A673 (cell line): ENCODE measurements at regions not wholly inside any gene's neighbourhood (a gene's known extent, or its start where the extent isn't known, plus 50 kb on each side); places are given as distances from the start of the nearest gene placed in this dataset.

Experiments
- BruUV-seq: library from RNA; stranded (reverse); fragments of 400-500 nt; replicated peaks from 2 replicates; lab custom pipeline; 2021; lab: Mats Ljungman, UMichigan
- CTCF ChIA-PET: fragments of 300-600 bp; sonication (Branson Sonifier 250); formaldehyde crosslinking; loops from one replicate; lab custom pipeline; 2022; ENCODE audit warnings: antibody characterized with exemption; lab: Charles Lee
- POLR2A ChIA-PET: fragments of 300-600 bp; sonication (Branson Sonifier 250); formaldehyde crosslinking; loops from one replicate; lab custom pipeline; 2022; ENCODE audit warnings: antibody characterized with exemption; ENCODE audit not compliant: low non-redundant PET; lab: Charles Lee
- DNase-seq: peaks from one replicate; pipeline ENCODE4 v3.0.0-alpha.2; 2015; ENCODE audit warnings: low spot score
- H3K27ac ChIP-seq: fragments of 200-600 bp; sonication (generic); 2 replicates; pipeline ENCODE4 v1.5.1; 2016; ENCODE audit warnings: mixed run types, low read depth, mild to moderate bottlenecking, mixed read lengths, antibody characterized with exemption, low read length; ENCODE audit not compliant: poor library complexity, severe bottlenecking
- H3K27me3 ChIP-seq: fragments of 200-600 bp; sonication (generic); replicated peaks from 2 replicates; pipeline ENCODE4 v1.6.1; 2017; ENCODE audit warnings: mixed run types, low read depth, mild to moderate bottlenecking, mixed read lengths, antibody characterized with exemption, low read length; ENCODE audit not compliant: insufficient read depth, poor library complexity
- H3K36me3 ChIP-seq: fragments of 200-600 bp; sonication (generic); 2 replicates; pipeline ENCODE4 v1.6.1; 2016; ENCODE audit warnings: mixed run types, mild to moderate bottlenecking, mixed read lengths, antibody characterized with exemption, low read length; ENCODE audit not compliant: insufficient read depth, poor library complexity, severe bottlenecking
- H3K4me1 ChIP-seq: fragments of 200-600 bp; sonication (generic); 2 replicates; pipeline ENCODE4 v1.6.1; 2017; ENCODE audit warnings: mixed run types, mild to moderate bottlenecking, mixed read lengths, antibody characterized with exemption, low read length; ENCODE audit not compliant: insufficient read depth, poor library complexity, severe bottlenecking
- H3K4me3 ChIP-seq: fragments of 200-600 bp; sonication (generic); 2 replicates; pipeline ENCODE4 v1.5.1; 2016; ENCODE audit warnings: low read depth, mixed run types, mild to moderate bottlenecking, mixed read lengths, low read length; ENCODE audit not compliant: poor library complexity, severe bottlenecking
- H3K9me3 ChIP-seq: fragments of 200-600 bp; sonication (generic); 2 replicates; pipeline ENCODE4 v1.6.1; 2016; ENCODE audit warnings: mixed run types, low read depth, mild to moderate bottlenecking, mixed read lengths, antibody characterized with exemption, low read length; ENCODE audit not compliant: poor library complexity, severe bottlenecking
- CTCF ChIP-seq: fragments of 300-800, 200-600 bp; sonication (generic); conservative IDR thresholded peaks from 2 replicates; pipeline ENCODE4 v1.5.1; 2017; ENCODE audit warnings: low read depth, mild to moderate bottlenecking, antibody characterized with exemption, low read length, moderate library complexity, mixed read lengths
- EZH2 ChIP-seq: fragments of 200-600 bp; sonication (generic); IDR thresholded peaks from 2 replicates; pipeline ENCODE4 v1.6.1; 2017; ENCODE audit warnings: borderline replicate concordance, low read depth, mild to moderate bottlenecking, mixed read lengths, antibody characterized with exemption, low read length; ENCODE audit not compliant: poor library complexity, severe bottlenecking
- intact Hi-C: fragments of 100-400 bp; cut with micrococcal nuclease; formaldehyde crosslinking; loops from one replicate; pipeline ENCODE4 v1.10.0; 2022; ENCODE audit not compliant: unreplicated experiment

- intact Hi-C loops = no loop called here
- Histone ChIP-seq H3K4me3 (no peak overlapping the region), H3K4me1 (no peaks in the 10 kb centered on the region), H3K9me3 (no peaks in the 10 kb centered on the region), H3K36me3 (no peaks in the 10 kb centered on the region), H3K27ac (no peak overlapping the region), H3K27me3 (peaks cover 43% of the 10 kb centered on the region)
- DNase-seq = no peak
- BruUV-seq = no TSS peak
- no peak for TF ChIP-seq EZH2
- no peak for TF ChIP-seq CTCF
- POLR2A ChIA-PET = no interaction called here
- CTCF ChIA-PET = no interaction called here
These were observed 257.2 kb downstream of the ETS1 start for GRCh38 chr11:128330203-128330602.

- Histone ChIP-seq H3K9me3 (no peaks in the 10 kb centered on the region), H3K36me3 (no peaks in the 10 kb centered on the region), H3K4me3 (no peak overlapping the region), H3K4me1 (no peaks in the 10 kb centered on the region), H3K27me3 (peaks cover 49% of the 10 kb centered on the region), H3K27ac (no peak overlapping the region)
- POLR2A ChIA-PET = no interaction called here
- intact Hi-C loops = no loop called here
- TF ChIP-seq CTCF (no peak), EZH2 (no peak)
- no peak for DNase-seq
- CTCF ChIA-PET = no interaction called here
- BruUV-seq = no TSS peak
These were observed 258.3 kb downstream of the ETS1 start for GRCh38 chr11:128328955-128329551.

GRCh38 chr11:128327274-128327673, 260.1 kb downstream of the ETS1 start:
- Histone ChIP-seq H3K27me3 (peaks cover 55% of the 10 kb centered on the region), H3K9me3 (no peaks in the 10 kb centered on the region), H3K4me3 (no peak overlapping the region), H3K27ac (no peak overlapping the region), H3K36me3 (no peaks in the 10 kb centered on the region), H3K4me1 (no peaks in the 10 kb centered on the region)
- intact Hi-C loops = no loop called here
- ChIA-PET CTCF (interaction anchor here (0.6 kb wide), 1 partner anchor 248 kb away, joined by 3 read pairs; no protein-coding TSS in a partner anchor), POLR2A (no interaction called here)
- TF ChIP-seq CTCF (no peak), EZH2 (no peak)
- BruUV-seq = no TSS peak
- DNase-seq = no peak
